ENCODE measurements at regions not wholly inside any gene's neighbourhood (a gene's known extent, or its start where the extent isn't known, plus 50 kb on each side); places are given as distances from the start of the nearest gene placed in this dataset.
"Not testable (repeated sequence)": the region's sequence is repeated elsewhere in the genome, so short reads cannot be mapped to it uniquely, and the experiment has no call there.

DNA sequence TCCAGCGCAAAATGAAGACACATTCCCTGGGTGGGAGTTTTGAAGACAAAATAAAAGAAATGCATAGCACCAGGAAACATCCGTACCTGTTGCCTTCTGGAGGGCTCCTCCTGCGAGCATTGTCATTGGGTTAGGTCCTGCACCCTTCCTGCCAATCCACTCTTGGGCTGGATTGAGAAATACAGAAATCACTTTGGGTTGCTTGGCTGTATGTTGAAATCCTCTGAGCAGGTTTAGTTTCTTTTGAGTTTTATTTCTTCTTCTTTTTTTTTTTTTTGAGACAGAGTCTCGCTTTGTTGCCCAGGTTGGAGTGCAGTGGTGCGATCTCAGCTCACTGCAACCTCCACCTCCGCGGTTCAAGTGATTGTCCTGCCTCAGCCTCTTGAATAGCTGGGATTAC, 67.6 kb downstream of the ARF6 start:
- H3K4me3 ChIP-seq (ENCODE audit: low read depth in 1 of 2, low read length in 1 of 2): no peak overlapping the region
- H3K9me3 ChIP-seq: no peaks in the 10 kb centered on the region
- TF ChIP-seq, protein P1, sequence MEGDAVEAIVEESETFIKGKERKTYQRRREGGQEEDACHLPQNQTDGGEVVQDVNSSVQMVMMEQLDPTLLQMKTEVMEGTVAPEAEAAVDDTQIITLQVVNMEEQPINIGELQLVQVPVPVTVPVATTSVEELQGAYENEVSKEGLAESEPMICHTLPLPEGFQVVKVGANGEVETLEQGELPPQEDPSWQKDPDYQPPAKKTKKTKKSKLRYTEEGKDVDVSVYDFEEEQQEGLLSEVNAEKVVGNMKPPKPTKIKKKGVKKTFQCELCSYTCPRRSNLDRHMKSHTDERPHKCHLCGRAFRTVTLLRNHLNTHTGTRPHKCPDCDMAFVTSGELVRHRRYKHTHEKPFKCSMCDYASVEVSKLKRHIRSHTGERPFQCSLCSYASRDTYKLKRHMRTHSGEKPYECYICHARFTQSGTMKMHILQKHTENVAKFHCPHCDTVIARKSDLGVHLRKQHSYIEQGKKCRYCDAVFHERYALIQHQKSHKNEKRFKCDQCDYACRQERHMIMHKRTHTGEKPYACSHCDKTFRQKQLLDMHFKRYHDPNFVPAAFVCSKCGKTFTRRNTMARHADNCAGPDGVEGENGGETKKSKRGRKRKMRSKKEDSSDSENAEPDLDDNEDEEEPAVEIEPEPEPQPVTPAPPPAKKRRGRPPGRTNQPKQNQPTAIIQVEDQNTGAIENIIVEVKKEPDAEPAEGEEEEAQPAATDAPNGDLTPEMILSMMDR (IDR thresholded peaks at IDR 0.05): no peak
- no peak overlapping the region for H3K27ac ChIP-seq
- no peaks in the 10 kb centered on the region for H3K4me1 ChIP-seq (ENCODE audit: control insufficient read depth in 1 of 2, insufficient read depth in 1 of 2, low read depth in 1 of 2, low read length in 1 of 2)
- H3K27me3 ChIP-seq: no peaks in the 10 kb centered on the region
- no peaks in the 10 kb centered on the region for H3K36me3 ChIP-seq

- Histone ChIP-seq H3K9me3 (no peaks in the 10 kb centered on the region), H3K27me3 (no peaks in the 10 kb centered on the region), H3K27ac (no peak overlapping the region), H3K4me1 (ENCODE audit: control insufficient read depth in 1 of 2, insufficient read depth in 1 of 2, low read depth in 1 of 2, low read length in 1 of 2) (no peaks in the 10 kb centered on the region), H3K36me3 (no peaks in the 10 kb centered on the region), H3K4me3 (ENCODE audit: low read depth in 1 of 2, low read length in 1 of 2) (no peak overlapping the region)
- TF ChIP-seq, protein P1 (IDR thresholded peaks at IDR 0.05): no peak
Observed at GRCh38 chr14:49961270-49962222, 68.7 kb downstream of the ARF6 start.

DNA sequence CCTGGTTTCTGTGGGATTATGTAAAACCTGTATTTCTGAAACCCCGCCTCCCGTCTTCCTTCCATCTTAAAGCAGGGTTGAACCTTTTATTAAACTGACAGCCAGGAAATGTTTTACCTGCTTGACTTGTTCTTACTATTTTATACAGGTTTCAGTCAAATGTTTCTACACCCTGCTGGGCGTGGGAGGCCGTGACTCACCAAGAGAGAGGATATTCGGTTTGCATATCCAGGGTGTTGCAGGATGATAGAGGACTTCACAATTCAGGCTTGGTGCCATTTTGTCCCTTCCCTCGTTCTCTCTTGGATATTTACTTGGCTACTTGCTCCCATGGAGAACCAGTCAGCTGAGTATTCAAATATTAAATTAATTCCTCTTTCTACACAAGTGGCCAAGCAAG, 69.7 kb downstream of the ARF6 start:
- Histone ChIP-seq H3K4me1 (ENCODE audit: control insufficient read depth in 1 of 2, insufficient read depth in 1 of 2, low read depth in 1 of 2, low read length in 1 of 2) (no peaks in the 10 kb centered on the region), H3K36me3 (no peaks in the 10 kb centered on the region), H3K27ac (no peak overlapping the region), H3K9me3 (no peaks in the 10 kb centered on the region), H3K27me3 (no peaks in the 10 kb centered on the region), H3K4me3 (ENCODE audit: low read depth in 1 of 2, low read length in 1 of 2) (no peak overlapping the region)
- TF ChIP-seq, protein P1 (IDR thresholded peaks at IDR 0.05): no peak

DNA sequence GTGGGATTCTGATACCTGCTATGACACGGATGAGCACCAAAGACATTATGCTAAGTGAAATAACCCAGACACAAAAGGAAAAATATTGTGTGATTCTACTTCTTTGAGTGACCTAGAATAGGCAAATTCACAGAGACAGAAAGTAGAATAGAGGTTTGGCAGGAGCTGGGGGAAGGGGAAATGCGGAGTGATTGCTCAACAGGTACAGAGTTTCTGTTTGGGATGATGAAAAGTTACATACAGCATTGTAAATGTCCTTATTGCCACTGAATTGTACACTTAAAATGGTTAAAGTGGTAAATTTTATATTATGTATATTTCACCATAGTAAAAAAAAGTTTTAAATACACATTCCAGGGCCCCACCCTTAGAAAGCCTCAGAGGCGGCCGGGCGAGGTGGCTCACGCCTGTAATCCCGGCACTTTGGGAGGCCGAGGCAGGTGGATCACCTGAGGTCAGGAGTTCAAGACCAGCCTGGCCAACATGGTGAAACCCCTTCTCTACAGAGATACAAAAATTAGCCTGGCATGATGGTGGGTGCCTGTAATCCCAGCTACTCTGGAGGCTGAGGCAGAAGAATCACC, 72.3 kb downstream of the ARF6 start:
- not testable (repeated sequence) for H3K27ac ChIP-seq; H3K36me3 ChIP-seq; H3K4me3 ChIP-seq (ENCODE audit: low read depth in 1 of 2, low read length in 1 of 2); H3K9me3 ChIP-seq; H3K27me3 ChIP-seq; H3K4me1 ChIP-seq (ENCODE audit: control insufficient read depth in 1 of 2, insufficient read depth in 1 of 2, low read depth in 1 of 2, low read length in 1 of 2)

DNA sequence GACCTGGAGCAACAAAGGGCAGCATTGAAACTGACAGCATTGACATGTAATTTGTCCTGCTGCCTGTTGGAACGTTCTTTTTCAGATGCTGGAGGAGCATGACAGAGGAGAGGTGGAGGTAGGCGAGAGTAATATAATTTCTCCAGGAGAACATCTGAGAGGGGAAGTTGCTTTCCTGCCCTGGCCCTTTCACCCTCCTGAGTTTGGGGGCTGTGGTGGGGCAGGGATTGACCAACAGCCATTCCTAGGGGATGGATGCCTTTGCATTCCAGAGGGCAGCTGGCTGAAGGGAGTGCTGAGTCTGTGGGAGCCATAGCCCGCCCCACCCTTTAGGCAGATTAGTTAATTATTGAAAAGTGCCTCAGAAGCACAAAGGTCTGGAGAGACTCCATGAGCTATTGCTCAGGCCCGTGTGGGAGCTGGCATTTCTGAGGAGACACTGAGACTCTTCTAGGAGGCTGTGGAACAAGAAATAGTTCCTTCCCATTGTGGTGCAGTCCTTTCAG, 73.5 kb downstream of the ARF6 start:
- no peak overlapping the region for H3K4me3 ChIP-seq (ENCODE audit: low read depth in 1 of 2, low read length in 1 of 2)
- no peak overlapping the region for H3K27ac ChIP-seq
- TF ChIP-seq, protein P1 (IDR thresholded peaks at IDR 0.05): no peak
- no peaks in the 10 kb centered on the region for H3K36me3 ChIP-seq
- H3K27me3 ChIP-seq: no peaks in the 10 kb centered on the region
- H3K9me3 ChIP-seq: no peaks in the 10 kb centered on the region
- peaks cover 0 to 2% of the 10 kb centered on the region in 2 experiments for H3K4me1 ChIP-seq (ENCODE audit: control insufficient read depth in 1 of 2, insufficient read depth in 1 of 2, low read depth in 1 of 2, low read length in 1 of 2)

Measured in neutrophil (primary cell).